ENCODE measurements at regions not wholly inside any gene's neighbourhood (a gene's known extent, or its start where the extent isn't known, plus 50 kb on each side); places are given as distances from the start of the nearest gene placed in this dataset.

DNA sequence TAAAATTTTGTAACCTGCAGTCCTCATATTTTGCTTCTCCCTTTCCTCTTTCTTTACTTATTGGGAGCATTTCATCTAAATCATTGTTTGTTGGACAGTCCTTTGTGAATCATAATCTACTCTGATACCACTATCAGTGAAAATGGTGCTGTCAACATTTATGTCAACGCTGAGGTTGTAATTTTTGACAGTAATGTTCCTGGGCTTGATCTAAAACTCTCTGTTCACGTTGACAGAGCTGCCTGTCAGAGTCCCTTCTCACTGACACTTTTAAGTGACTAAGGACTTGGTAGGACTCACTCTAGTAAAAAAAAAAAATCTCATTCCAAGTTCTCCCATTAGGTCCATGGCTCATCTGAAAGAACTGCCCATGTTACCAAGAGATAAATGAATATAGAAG, 1640.8 kb upstream of the PIK3C3 start:
- TF ChIP-seq, protein P1, sequence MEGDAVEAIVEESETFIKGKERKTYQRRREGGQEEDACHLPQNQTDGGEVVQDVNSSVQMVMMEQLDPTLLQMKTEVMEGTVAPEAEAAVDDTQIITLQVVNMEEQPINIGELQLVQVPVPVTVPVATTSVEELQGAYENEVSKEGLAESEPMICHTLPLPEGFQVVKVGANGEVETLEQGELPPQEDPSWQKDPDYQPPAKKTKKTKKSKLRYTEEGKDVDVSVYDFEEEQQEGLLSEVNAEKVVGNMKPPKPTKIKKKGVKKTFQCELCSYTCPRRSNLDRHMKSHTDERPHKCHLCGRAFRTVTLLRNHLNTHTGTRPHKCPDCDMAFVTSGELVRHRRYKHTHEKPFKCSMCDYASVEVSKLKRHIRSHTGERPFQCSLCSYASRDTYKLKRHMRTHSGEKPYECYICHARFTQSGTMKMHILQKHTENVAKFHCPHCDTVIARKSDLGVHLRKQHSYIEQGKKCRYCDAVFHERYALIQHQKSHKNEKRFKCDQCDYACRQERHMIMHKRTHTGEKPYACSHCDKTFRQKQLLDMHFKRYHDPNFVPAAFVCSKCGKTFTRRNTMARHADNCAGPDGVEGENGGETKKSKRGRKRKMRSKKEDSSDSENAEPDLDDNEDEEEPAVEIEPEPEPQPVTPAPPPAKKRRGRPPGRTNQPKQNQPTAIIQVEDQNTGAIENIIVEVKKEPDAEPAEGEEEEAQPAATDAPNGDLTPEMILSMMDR (conservative IDR thresholded peaks at IDR 0.05), result no peak
- H3K4me1 ChIP-seq (ENCODE audit: control insufficient read depth, insufficient read depth, low read length), result no peaks in the 10 kb centered on the region
- Mint-ChIP-seq H3K27me3 (ENCODE audit: insufficient read depth) (no peaks in the 10 kb centered on the region), H3K27ac (no peak overlapping the region), H3K4me1 (no peaks in the 10 kb centered on the region), H3K36me3 (ENCODE audit: low read depth) (no peaks in the 10 kb centered on the region), H3K9me3 (no peaks in the 10 kb centered on the region), H3K4me3 (no peak overlapping the region)
- no peak for DNase-seq
- H3K4me3 ChIP-seq (ENCODE audit: low read length), result no peak overlapping the region
- no peaks in the 10 kb centered on the region for H3K27me3 ChIP-seq (ENCODE audit: control insufficient read depth, insufficient read depth, low read length, poor library complexity, severe bottlenecking)
- H3K27ac ChIP-seq (ENCODE audit: low read depth, low read length), result no peak overlapping the region
- no peak overlapping the region for H3K9ac ChIP-seq (ENCODE audit: extremely low read depth, low read length, poor library complexity, severe bottlenecking)
- no peaks in the 10 kb centered on the region for H3K9me3 ChIP-seq (ENCODE audit: control insufficient read depth, low read length)
- WGBS, 2 experiments (ENCODE audit: insufficient coverage in 1 of 2, insufficient read length in 1 of 2), result 90% methylated on average over 2 of the region's 2 CpGs; no CpG with 5 or more reads in 1 of the 2 experiments
- no peaks in the 10 kb centered on the region for H3K36me3 ChIP-seq (ENCODE audit: control insufficient read depth, insufficient read depth, low read length)

DNA sequence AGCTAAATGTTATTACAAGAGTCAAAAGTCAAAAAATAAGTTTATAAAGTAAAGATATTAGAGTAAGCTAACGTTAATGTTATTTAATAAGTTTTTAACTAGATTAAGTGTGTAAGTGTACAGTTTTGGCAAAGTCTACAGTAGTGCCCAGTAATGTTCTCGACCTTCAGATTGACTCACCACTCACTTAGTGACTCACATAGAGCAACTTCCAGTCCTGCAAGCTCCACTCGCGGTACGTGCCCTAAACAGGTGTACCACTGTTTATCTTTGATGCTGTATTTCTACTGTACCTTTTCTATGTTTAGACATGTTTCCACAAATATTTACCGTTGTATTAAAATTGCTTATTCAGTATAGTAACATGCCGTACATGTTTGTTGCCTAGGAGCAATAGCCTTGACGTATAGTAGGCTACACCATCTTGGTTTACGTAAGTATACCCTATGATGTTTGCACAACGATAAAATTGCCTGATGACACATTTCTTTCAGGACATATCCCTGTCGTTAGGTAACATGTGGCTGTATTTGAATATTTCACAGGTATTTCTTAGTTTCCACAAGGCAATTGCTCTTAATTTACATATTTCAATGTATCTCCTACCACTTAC, 1641.9 kb upstream of the PIK3C3 start:
- 95 to 96% methylated on average over 9 to 11 of the region's 11 CpGs for WGBS, 2 experiments (ENCODE audit: insufficient coverage in 1 of 2, insufficient read length in 1 of 2)
- DNase-seq, result no peak
- Histone ChIP-seq H3K36me3 (ENCODE audit: control insufficient read depth, insufficient read depth, low read length) (no peaks in the 10 kb centered on the region), H3K27ac (ENCODE audit: low read depth, low read length) (no peak overlapping the region), H3K4me3 (ENCODE audit: low read length) (no peak overlapping the region), H3K4me1 (ENCODE audit: control insufficient read depth, insufficient read depth, low read length) (no peaks in the 10 kb centered on the region), H3K9me3 (ENCODE audit: control insufficient read depth, low read length) (no peaks in the 10 kb centered on the region), H3K27me3 (ENCODE audit: control insufficient read depth, insufficient read depth, low read length, poor library complexity, severe bottlenecking) (no peaks in the 10 kb centered on the region), H3K9ac (ENCODE audit: extremely low read depth, low read length, poor library complexity, severe bottlenecking) (no peak overlapping the region)
- Mint-ChIP-seq H3K4me3 (no peak overlapping the region), H3K9me3 (no peaks in the 10 kb centered on the region), H3K27ac (no peak overlapping the region), H3K4me1 (no peaks in the 10 kb centered on the region), H3K36me3 (ENCODE audit: low read depth) (no peaks in the 10 kb centered on the region), H3K27me3 (ENCODE audit: insufficient read depth) (no peaks in the 10 kb centered on the region)
- TF ChIP-seq, protein P1 (conservative IDR thresholded peaks at IDR 0.05), result no peak

DNA sequence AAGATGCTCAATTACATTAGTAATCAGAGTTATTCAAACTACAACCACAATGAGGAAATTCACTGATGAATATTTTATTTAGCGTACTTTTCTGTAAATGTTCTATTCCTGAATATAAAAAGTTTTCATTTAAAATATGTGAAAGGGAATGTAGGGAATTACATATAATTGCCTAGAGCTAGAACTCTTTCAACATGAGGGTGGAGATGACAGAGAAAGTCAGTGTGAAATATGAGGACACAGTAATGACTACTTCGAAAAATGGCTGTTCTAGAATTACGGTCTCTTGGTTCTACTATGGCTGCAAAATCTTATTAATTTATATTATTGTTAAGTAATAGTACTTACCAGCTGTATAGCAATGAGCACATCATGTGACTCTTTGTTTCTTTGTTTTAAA, 1647.4 kb upstream of the PIK3C3 start:
- H3K36me3 ChIP-seq (ENCODE audit: control insufficient read depth, insufficient read depth, low read length), result no peaks in the 10 kb centered on the region
- no peak overlapping the region for H3K9ac ChIP-seq (ENCODE audit: extremely low read depth, low read length, poor library complexity, severe bottlenecking)
- no peak overlapping the region for H3K4me3 Mint-ChIP-seq
- no peak overlapping the region for H3K4me3 ChIP-seq (ENCODE audit: low read length)
- WGBS, 2 experiments (ENCODE audit: insufficient coverage in 1 of 2, insufficient read length in 1 of 2), result 90% methylated on average over 3 of the region's 3 CpGs; no CpG with 5 or more reads in 1 of the 2 experiments
- DNase-seq, result no peak
- no peaks in the 10 kb centered on the region for H3K36me3 Mint-ChIP-seq (ENCODE audit: low read depth)
- H3K27me3 Mint-ChIP-seq (ENCODE audit: insufficient read depth), result no peaks in the 10 kb centered on the region
- no peak overlapping the region for H3K27ac Mint-ChIP-seq
- peaks cover 8% of the 10 kb centered on the region for H3K9me3 Mint-ChIP-seq
- H3K27ac ChIP-seq (ENCODE audit: low read depth, low read length), result no peak overlapping the region
- TF ChIP-seq, protein P1 (conservative IDR thresholded peaks at IDR 0.05), result no peak
- no peaks in the 10 kb centered on the region for H3K4me1 Mint-ChIP-seq
- no peaks in the 10 kb centered on the region for H3K27me3 ChIP-seq (ENCODE audit: control insufficient read depth, insufficient read depth, low read length, poor library complexity, severe bottlenecking)
- H3K4me1 ChIP-seq (ENCODE audit: control insufficient read depth, insufficient read depth, low read length), result no peaks in the 10 kb centered on the region
- H3K9me3 ChIP-seq (ENCODE audit: control insufficient read depth, low read length), result peaks cover 7% of the 10 kb centered on the region

Measured in endodermal cell (in vitro differentiated cells).